ENCODE measurements at regions not wholly inside any gene's neighbourhood (a gene's known extent, or its start where the extent isn't known, plus 50 kb on each side); places are given as distances from the start of the nearest gene placed in this dataset.
A peak's percentile ranks its signal among the peaks of the same experiment; 100 is the strongest.
"Not testable (repeated sequence)": the region's sequence is repeated elsewhere in the genome, so short reads cannot be mapped to it uniquely, and the experiment has no call there.

- no peak for DNase-seq
These were observed 128.2 kb downstream of the MYCN start for GRCh38 chr2:16068552-16068940.

- no peak for DNase-seq
These were observed 127.7 kb downstream of the MYCN start for GRCh38 chr2:16067866-16068551.

- DNase-seq = no peak
These were observed 127.1 kb downstream of the MYCN start for GRCh38 chr2:16067444-16067843.

- DNase-seq = no peak
These were observed 126.7 kb downstream of the MYCN start for GRCh38 chr2:16067037-16067406.

GRCh38 chr2:16066261-16067036, 126.1 kb downstream of the MYCN start:
- DNase-seq = no peak

GRCh38 chr2:16065272-16066069, 125.1 kb downstream of the MYCN start:
- not testable (repeated sequence) for DNase-seq

- no peak for DNase-seq
These were observed 124.4 kb downstream of the MYCN start for GRCh38 chr2:16064745-16065144.

- DNase-seq = no peak
These were observed 123.7 kb downstream of the MYCN start for GRCh38 chr2:16063955-16064633.

GRCh38 chr2:16063251-16063850, 123.0 kb downstream of the MYCN start:
- no peak for DNase-seq

- no peak for DNase-seq
These were observed 122.3 kb downstream of the MYCN start for GRCh38 chr2:16062471-16063250.

GRCh38 chr2:16061441-16062217, 121.3 kb downstream of the MYCN start:
- no peak for DNase-seq

GRCh38 chr2:16060936-16061338, 120.6 kb downstream of the MYCN start:
- no peak for DNase-seq

GRCh38 chr2:16060125-16060935, 120.0 kb downstream of the MYCN start:
- no peak for DNase-seq

GRCh38 chr2:16059393-16060016, 119.2 kb downstream of the MYCN start:
- DNase-seq = no peak

GRCh38 chr2:16058747-16059358, 118.5 kb downstream of the MYCN start:
- DNase-seq = no peak

- DNase-seq = peak; percentile 93
These were observed 117.9 kb downstream of the MYCN start for GRCh38 chr2:16058256-16058655.

GRCh38 chr2:16057661-16058060, 117.3 kb downstream of the MYCN start:
- no peak for DNase-seq

- no peak for DNase-seq
These were observed 115.7 kb downstream of the MYCN start for GRCh38 chr2:16055848-16056580.

All from NCI-H187 treated with DMSO at 0.1 percent for 48 hours (cell line).